C4-2B (cell line): ENCODE measurements at regions not wholly inside any gene's neighbourhood (a gene's known extent, or its start where the extent isn't known, plus 50 kb on each side); places are given as distances from the start of the nearest gene placed in this dataset.

Experiments used
- CTCF ChIP-seq: fragments of 450-650 bp; conservative IDR thresholded peaks from 2 replicates; pipeline ENCODE4 v1.5.1; 2017; ENCODE audit warnings: mild to moderate bottlenecking
- ZFX ChIP-seq: fragments of 450-650 bp; IDR thresholded peaks from 2 replicates; pipeline ENCODE4 v1.6.1; 2017

GRCh38 chr7:121558288-121558687, 162.2 kb upstream of the FAM3C start:
- peak; percentile 26 for TF ChIP-seq CTCF
- no peak for TF ChIP-seq ZFX
